ENCODE measurements at regions not wholly inside any gene's neighbourhood (a gene's known extent, or its start where the extent isn't known, plus 50 kb on each side); places are given as distances from the start of the nearest gene placed in this dataset.
"Not testable (repeated sequence)": the region's sequence is repeated elsewhere in the genome, so short reads cannot be mapped to it uniquely, and the experiment has no call there.

- TF ChIP-seq CTCF (conservative IDR thresholded peaks at IDR 0.05; ENCODE audit: low read depth, low read length); EZH2 (IDR thresholded peaks at IDR 0.05; ENCODE audit: borderline replicate concordance, low read depth, low read length, poor library complexity, severe bottlenecking): not testable (repeated sequence)
Observed at GRCh38 chr10:61045480-61045879, 101.5 kb upstream of the RHOBTB1 start.
